ENCODE measurements at regions not wholly inside any gene's neighbourhood (a gene's known extent, or its start where the extent isn't known, plus 50 kb on each side); places are given as distances from the start of the nearest gene placed in this dataset.

DNA sequence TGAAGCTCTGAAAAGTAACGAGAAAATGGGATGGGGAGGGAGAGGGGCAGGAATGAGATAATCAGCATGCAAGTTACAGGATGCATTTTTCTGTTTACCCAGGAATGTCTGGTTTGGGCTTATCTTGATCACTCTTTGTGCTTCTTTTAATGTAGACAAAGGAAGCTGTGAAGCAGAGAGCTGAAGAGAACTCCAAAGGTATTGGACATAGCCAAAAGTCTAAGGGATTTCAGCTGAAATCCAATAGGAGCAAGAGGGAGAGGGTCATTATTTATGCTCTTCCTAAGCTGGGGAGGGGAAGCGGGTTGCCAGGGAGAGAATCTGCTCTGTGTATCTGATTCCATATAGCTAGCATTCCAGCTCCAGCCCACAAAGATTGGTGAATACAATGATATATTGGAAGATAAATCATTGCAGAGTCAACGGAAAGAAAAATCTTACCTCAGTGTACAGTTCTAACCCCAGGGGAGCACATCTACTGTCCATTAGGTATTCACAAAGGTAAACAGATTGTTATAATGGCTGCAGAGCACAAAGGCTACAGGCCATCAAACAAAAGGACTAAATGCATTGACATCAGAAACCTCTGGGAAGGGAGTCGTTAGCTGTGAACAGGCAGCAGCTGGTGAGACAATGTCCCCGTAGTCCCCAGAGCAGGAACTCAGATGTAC lies 61.0 kb upstream of the PELI2 start:
- Histone ChIP-seq H3K4me1 (ENCODE audit: low read depth, poor library complexity, severe bottlenecking) (no peaks in the 10 kb centered on the region), H3K4me3 (IDR thresholded peaks at IDR 0.05; ENCODE audit: insufficient read depth, low read depth, low read length) (no peak overlapping the region), H3K36me3 (ENCODE audit: insufficient read depth) (no peaks in the 10 kb centered on the region), H4K20me1 (ENCODE audit: insufficient read depth) (no peaks in the 10 kb centered on the region), H3K27ac (no peak overlapping the region), H2AFZ (ENCODE audit: low read depth) (no peak overlapping the region), H3K4me2 (no peak overlapping the region), H3K79me2 (ENCODE audit: insufficient read depth, low read depth) (no peaks in the 10 kb centered on the region), H3K27me3 (ENCODE audit: insufficient read depth, low read depth) (no peaks in the 10 kb centered on the region), H3K9ac (no peak overlapping the region)
- TF ChIP-seq, protein P1, sequence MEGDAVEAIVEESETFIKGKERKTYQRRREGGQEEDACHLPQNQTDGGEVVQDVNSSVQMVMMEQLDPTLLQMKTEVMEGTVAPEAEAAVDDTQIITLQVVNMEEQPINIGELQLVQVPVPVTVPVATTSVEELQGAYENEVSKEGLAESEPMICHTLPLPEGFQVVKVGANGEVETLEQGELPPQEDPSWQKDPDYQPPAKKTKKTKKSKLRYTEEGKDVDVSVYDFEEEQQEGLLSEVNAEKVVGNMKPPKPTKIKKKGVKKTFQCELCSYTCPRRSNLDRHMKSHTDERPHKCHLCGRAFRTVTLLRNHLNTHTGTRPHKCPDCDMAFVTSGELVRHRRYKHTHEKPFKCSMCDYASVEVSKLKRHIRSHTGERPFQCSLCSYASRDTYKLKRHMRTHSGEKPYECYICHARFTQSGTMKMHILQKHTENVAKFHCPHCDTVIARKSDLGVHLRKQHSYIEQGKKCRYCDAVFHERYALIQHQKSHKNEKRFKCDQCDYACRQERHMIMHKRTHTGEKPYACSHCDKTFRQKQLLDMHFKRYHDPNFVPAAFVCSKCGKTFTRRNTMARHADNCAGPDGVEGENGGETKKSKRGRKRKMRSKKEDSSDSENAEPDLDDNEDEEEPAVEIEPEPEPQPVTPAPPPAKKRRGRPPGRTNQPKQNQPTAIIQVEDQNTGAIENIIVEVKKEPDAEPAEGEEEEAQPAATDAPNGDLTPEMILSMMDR (conservative IDR thresholded peaks at IDR 0.05; ENCODE audit: low read depth, low read length), result no peak

- no peaks in the 10 kb centered on the region for H3K4me1 ChIP-seq (ENCODE audit: low read depth, poor library complexity, severe bottlenecking)
- no peak overlapping the region for H3K4me2 ChIP-seq
- no peaks in the 10 kb centered on the region for H4K20me1 ChIP-seq (ENCODE audit: insufficient read depth)
- H3K27ac ChIP-seq, result no peak overlapping the region
- no peaks in the 10 kb centered on the region for H3K27me3 ChIP-seq (ENCODE audit: insufficient read depth, low read depth)
- no peak overlapping the region for H2AFZ ChIP-seq (ENCODE audit: low read depth)
- H3K36me3 ChIP-seq (ENCODE audit: insufficient read depth), result no peaks in the 10 kb centered on the region
- no peak overlapping the region for H3K9ac ChIP-seq
- H3K4me3 ChIP-seq (IDR thresholded peaks at IDR 0.05; ENCODE audit: insufficient read depth, low read depth, low read length), result no peak overlapping the region
- TF ChIP-seq, protein P1 (conservative IDR thresholded peaks at IDR 0.05; ENCODE audit: low read depth, low read length), result no peak
- no peaks in the 10 kb centered on the region for H3K79me2 ChIP-seq (ENCODE audit: insufficient read depth, low read depth)
Measured at GRCh38 chr14:56057767-56058166, 60.4 kb upstream of the PELI2 start.

DNA sequence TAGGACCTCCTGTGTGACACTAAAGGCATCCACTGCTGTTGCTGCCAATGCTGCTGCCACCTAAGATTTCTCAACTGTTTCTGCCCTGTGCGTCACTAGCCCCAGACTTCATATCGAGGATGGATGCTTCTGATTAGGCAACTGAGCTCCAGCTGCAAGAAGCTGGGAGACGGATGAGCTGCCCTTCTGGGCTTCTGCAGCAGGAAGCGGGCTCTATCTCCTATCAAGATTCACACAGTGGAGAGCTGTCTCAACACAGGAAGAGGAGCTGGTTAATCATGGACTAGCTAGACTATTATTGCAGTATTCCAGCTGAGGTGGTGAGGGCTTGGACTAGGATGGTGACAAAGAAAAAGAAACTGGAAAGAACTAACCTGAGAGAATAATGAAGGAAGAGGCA lies 59.2 kb upstream of the PELI2 start:
- Histone ChIP-seq H2AFZ (ENCODE audit: low read depth) (no peak overlapping the region), H4K20me1 (ENCODE audit: insufficient read depth) (no peaks in the 10 kb centered on the region), H3K27ac (no peak overlapping the region), H3K4me1 (ENCODE audit: low read depth, poor library complexity, severe bottlenecking) (no peaks in the 10 kb centered on the region), H3K4me2 (no peak overlapping the region), H3K4me3 (IDR thresholded peaks at IDR 0.05; ENCODE audit: insufficient read depth, low read depth, low read length) (no peak overlapping the region), H3K79me2 (ENCODE audit: insufficient read depth, low read depth) (no peaks in the 10 kb centered on the region), H3K27me3 (ENCODE audit: insufficient read depth, low read depth) (no peaks in the 10 kb centered on the region), H3K9ac (no peak overlapping the region), H3K36me3 (ENCODE audit: insufficient read depth) (no peaks in the 10 kb centered on the region)
- TF ChIP-seq, protein P1 (conservative IDR thresholded peaks at IDR 0.05; ENCODE audit: low read depth, low read length), result no peak

DNA sequence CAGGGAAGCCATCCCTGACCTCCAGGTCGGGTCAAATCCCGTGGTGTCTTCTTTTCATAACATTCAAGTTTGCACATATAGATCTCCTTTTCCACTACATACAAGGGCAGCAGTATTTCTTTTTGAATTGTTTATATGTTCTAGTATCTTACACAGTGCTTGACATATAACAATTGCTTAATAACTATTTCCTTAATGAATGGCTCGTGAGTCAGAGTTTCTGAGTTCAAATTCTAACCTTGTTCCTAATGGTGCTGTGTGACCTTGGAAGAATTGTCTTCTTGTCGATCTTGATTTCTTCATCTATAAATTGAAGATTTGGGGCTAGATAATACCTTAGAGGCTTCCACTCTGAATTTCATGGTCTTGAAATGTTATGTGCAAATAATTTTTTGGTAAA lies 57.2 kb upstream of the PELI2 start:
- Histone ChIP-seq H3K4me3 (IDR thresholded peaks at IDR 0.05; ENCODE audit: insufficient read depth, low read depth, low read length) (no peak overlapping the region), H3K9ac (no peak overlapping the region), H3K4me2 (no peak overlapping the region), H3K27ac (no peak overlapping the region), H2AFZ (ENCODE audit: low read depth) (no peak overlapping the region), H3K79me2 (ENCODE audit: insufficient read depth, low read depth) (no peaks in the 10 kb centered on the region), H3K27me3 (ENCODE audit: insufficient read depth, low read depth) (no peaks in the 10 kb centered on the region), H3K4me1 (ENCODE audit: low read depth, poor library complexity, severe bottlenecking) (no peaks in the 10 kb centered on the region), H3K36me3 (ENCODE audit: insufficient read depth) (no peaks in the 10 kb centered on the region), H4K20me1 (ENCODE audit: insufficient read depth) (no peaks in the 10 kb centered on the region)
- TF ChIP-seq, protein P1 (conservative IDR thresholded peaks at IDR 0.05; ENCODE audit: low read depth, low read length), result no peak

Measured in KMS-11 (cell line).